Sigmoid colon (tissue), 4 donors: ENCODE measurements at regions not wholly inside any gene's neighbourhood (a gene's known extent, or its start where the extent isn't known, plus 50 kb on each side); places are given as distances from the start of the nearest gene placed in this dataset.

Experiments used
- CTCF ChIP-seq, 4 experiments: fragments of 450-650 bp in 3 of 4; fragments of 200-600 bp in 1 of 4; IDR thresholded peaks; one replicate each; pipeline ENCODE4 v1.5.1; 2016 to 2019; ENCODE audit warnings: antibody characterized with exemption in 4 of 4, mild to moderate bottlenecking in 3 of 4, moderate library complexity in 2 of 4
- EP300 ChIP-seq, 4 donors: sonication (generic); formaldehyde crosslinking; IDR thresholded peaks; one replicate each; pipeline ENCODE4 v1.6.1; 2017; ENCODE audit warnings: antibody characterized with exemption in 4 of 4

- no peak for TF ChIP-seq CTCF (IDR thresholded peaks at IDR 0.05)
- TF ChIP-seq EP300 (IDR thresholded peaks at IDR 0.05), result no peak
These were observed 552.0 kb upstream of the ST8SIA4 start for GRCh38 chr5:101455048-101455447.
